ENCODE measurements at regions not wholly inside any gene's neighbourhood (a gene's known extent, or its start where the extent isn't known, plus 50 kb on each side); places are given as distances from the start of the nearest gene placed in this dataset.

DNA sequence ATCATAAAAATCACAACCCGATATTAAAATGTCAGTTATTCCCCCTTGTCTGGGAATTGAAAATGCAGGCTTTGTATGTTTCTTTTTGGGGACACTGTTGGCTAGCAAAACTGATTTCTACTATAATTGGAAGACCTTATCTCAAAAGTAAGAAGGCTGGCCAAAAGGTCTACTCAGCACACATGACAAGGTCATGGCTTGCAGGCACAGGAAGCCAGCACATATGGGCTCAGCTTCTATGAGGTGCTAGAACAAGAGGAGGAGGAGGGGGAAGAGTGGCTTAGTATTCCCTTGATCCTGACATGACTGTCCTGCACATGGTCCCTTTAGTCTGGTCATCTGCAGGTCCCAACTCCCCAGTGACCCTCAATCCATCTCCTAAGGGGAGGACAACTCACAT, 681.2 kb downstream of the SQOR start:
- H3K4me3 ChIP-seq (ENCODE audit: low read depth, poor library complexity, severe bottlenecking), result no peak overlapping the region
- intact Hi-C loops (cut with DNase I; ENCODE audit: low total_unique reads), result loop anchor here (10.0 kb wide), 1 partner anchor 179 kb away; no protein-coding TSS in a partner anchor
- 75 to 81% methylated on average over 1 of the region's 1 CpG for WGBS, 2 donors
- DNase-seq (ENCODE audit: low spot score in 2 of 2), result no peak
- TF ChIP-seq, protein P1, sequence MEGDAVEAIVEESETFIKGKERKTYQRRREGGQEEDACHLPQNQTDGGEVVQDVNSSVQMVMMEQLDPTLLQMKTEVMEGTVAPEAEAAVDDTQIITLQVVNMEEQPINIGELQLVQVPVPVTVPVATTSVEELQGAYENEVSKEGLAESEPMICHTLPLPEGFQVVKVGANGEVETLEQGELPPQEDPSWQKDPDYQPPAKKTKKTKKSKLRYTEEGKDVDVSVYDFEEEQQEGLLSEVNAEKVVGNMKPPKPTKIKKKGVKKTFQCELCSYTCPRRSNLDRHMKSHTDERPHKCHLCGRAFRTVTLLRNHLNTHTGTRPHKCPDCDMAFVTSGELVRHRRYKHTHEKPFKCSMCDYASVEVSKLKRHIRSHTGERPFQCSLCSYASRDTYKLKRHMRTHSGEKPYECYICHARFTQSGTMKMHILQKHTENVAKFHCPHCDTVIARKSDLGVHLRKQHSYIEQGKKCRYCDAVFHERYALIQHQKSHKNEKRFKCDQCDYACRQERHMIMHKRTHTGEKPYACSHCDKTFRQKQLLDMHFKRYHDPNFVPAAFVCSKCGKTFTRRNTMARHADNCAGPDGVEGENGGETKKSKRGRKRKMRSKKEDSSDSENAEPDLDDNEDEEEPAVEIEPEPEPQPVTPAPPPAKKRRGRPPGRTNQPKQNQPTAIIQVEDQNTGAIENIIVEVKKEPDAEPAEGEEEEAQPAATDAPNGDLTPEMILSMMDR (IDR thresholded peaks at IDR 0.05), result no peak
- no peak for TF ChIP-seq POLR2A (IDR thresholded peaks at IDR 0.05)

DNA sequence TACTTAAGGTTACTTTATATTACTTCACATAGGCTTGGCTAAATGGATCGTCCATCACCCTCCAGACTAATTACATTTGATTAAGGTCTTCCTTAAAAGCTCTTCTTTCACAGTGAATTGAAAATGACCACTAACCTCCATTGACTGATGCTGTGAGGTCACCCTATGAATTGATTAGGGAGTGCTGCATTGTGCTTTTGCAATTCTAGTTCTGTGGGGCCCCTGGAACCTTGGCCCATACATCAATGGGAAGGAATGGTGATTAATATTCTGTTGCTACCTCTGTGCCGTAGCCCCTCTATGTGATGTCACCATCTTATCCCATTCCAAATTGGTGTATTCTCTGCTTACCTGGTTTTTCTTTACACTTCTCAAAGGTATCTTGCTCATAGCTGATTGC, 682.2 kb downstream of the SQOR start:
- intact Hi-C loops (cut with DNase I; ENCODE audit: low total_unique reads), result loop anchor here (10.0 kb wide), 1 partner anchor 178 kb away; no protein-coding TSS in a partner anchor
- TF ChIP-seq, protein P1 (IDR thresholded peaks at IDR 0.05), result no peak
- no peak for TF ChIP-seq POLR2A (IDR thresholded peaks at IDR 0.05)
- no peak for DNase-seq (ENCODE audit: low spot score in 2 of 2)
- no peak overlapping the region for H3K4me3 ChIP-seq (ENCODE audit: low read depth, poor library complexity, severe bottlenecking)
- WGBS, 2 donors, result 76 to 82% methylated on average over 2 of the region's 2 CpGs

DNA sequence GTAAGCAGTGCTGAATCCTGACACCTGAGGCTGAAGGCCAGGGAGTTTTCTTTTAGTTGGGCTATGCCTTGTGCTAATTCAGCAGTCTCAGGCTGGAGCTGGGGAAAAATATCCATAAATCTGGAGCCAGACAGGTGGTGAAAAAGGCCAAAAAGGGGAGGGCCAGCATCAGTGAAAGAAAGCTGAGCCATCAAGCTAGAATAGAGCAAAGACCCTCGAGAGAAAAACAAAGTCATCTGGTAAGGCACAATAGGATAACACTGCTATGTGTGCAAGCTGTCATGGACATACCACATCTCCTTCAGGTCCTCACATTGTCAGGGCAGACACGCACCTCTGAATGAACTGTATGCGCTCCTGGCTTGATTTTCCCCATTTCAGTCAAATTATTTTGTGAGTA, 687.9 kb downstream of the SQOR start:
- intact Hi-C loops (cut with DNase I; ENCODE audit: low total_unique reads), result no loop called here

DNA sequence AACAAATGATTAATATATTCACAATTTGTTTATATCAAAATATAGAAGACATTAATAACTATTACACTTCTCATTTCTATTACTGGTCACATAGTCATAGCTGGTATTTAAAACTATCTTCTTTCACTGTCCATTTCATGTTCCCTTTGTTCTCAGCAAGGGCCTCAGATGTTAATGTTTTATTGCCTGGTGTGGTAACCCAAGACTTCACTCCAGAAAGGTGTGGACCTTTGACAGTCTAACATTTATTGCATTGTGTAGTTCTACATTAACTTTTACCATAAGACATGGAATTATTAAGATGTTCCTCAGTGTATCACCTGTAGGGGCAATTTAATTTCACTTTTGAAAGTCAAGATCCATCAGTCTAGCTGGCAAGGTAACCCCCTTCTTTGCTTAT, 691.3 kb downstream of the SQOR start:
- DNase-seq (ENCODE audit: low spot score in 2 of 2), result no peak
- no peak overlapping the region for H3K4me3 ChIP-seq (ENCODE audit: low read depth, poor library complexity, severe bottlenecking)
- TF ChIP-seq, protein P1 (IDR thresholded peaks at IDR 0.05), result no peak
- TF ChIP-seq POLR2A (IDR thresholded peaks at IDR 0.05), result no peak
- intact Hi-C loops (cut with DNase I; ENCODE audit: low total_unique reads), result no loop called here

More for the DNA sequence above, 687.9 kb downstream of the SQOR start:
- no peak for TF ChIP-seq POLR2A (IDR thresholded peaks at IDR 0.05)
- TF ChIP-seq, protein P1 (IDR thresholded peaks at IDR 0.05), result no peak
- WGBS, 2 donors, result 85 to 95% methylated on average over 3 of the region's 3 CpGs
- DNase-seq (ENCODE audit: low spot score in 2 of 2), result no peak
- no peak overlapping the region for H3K4me3 ChIP-seq (ENCODE audit: low read depth, poor library complexity, severe bottlenecking)

DNA sequence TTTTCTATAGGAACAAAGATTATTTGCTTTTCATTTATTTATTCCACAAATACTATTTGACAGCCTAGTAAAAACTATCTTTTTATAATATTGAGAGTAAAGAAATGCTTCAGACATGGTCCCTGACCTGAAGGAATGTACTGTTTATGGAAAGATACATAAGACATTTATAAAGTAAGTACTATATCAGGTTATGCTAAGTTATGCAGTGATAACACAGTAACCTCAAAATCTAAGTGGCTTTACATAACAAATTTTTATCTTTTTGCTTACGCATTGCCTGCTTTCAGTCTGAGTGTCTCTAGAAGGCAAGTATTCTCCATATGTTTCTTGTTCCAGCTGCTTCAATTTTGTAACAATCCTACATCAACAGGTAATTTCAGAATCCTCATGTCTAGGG, 694.0 kb downstream of the SQOR start:
- DNase-seq (ENCODE audit: low spot score in 2 of 2), result no peak

DNA sequence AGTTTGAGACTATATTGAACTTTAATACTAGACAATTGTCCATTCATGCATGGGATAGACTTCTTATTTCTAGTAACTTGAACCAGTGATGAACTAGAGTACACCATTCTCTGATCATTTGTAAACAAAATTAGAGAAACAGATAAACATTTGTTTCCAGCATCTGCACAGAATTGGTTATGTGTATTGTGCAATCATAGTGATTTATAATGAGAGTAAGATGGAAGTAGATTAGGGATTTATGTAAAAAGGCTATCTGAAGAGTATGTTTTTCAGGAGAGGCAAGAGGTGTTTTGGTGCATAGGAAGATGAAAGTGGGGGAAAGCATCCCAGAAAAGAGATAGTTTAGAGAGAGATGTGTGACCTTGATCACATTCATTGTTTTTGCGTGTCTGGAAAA, 695.0 kb downstream of the SQOR start:
- H3K4me3 ChIP-seq (ENCODE audit: low read depth, poor library complexity, severe bottlenecking), result no peak overlapping the region
- TF ChIP-seq POLR2A (IDR thresholded peaks at IDR 0.05), result no peak
- TF ChIP-seq, protein P1 (IDR thresholded peaks at IDR 0.05), result no peak
- WGBS, 2 donors, result 92% methylated on average over 1 of the region's 1 CpG
- intact Hi-C loops (cut with DNase I; ENCODE audit: low total_unique reads), result no loop called here
- no peak for DNase-seq (ENCODE audit: low spot score in 2 of 2)

More for the DNA sequence above, 694.0 kb downstream of the SQOR start:
- intact Hi-C loops (cut with DNase I; ENCODE audit: low total_unique reads), result no loop called here
- H3K4me3 ChIP-seq (ENCODE audit: low read depth, poor library complexity, severe bottlenecking), result no peak overlapping the region
- WGBS, 2 donors, result 74 to 81% methylated on average over 1 of the region's 1 CpG
- TF ChIP-seq, protein P1 (IDR thresholded peaks at IDR 0.05), result no peak
- no peak for TF ChIP-seq POLR2A (IDR thresholded peaks at IDR 0.05)

Measured in lower leg skin (tissue), 4 donors.